ENCODE measurements at regions not wholly inside any gene's neighbourhood (a gene's known extent, or its start where the extent isn't known, plus 50 kb on each side); places are given as distances from the start of the nearest gene placed in this dataset.

GRCh38 chr4:121277194-121278105 is 103.4 kb downstream of the QRFPR start:
- H3K9me3 Mint-ChIP-seq = no peaks in the 10 kb centered on the region
- no peak for DNase-seq
- no peak overlapping the region for H3K27ac Mint-ChIP-seq
- H3K27me3 Mint-ChIP-seq = peaks cover 39% of the 10 kb centered on the region
- peaks cover 28% of the 10 kb centered on the region for H3K4me1 Mint-ChIP-seq (ENCODE audit: low read depth)
- no peaks in the 10 kb centered on the region for H3K36me3 Mint-ChIP-seq (ENCODE audit: low read depth)
- H3K4me3 Mint-ChIP-seq = no peak overlapping the region

DNA sequence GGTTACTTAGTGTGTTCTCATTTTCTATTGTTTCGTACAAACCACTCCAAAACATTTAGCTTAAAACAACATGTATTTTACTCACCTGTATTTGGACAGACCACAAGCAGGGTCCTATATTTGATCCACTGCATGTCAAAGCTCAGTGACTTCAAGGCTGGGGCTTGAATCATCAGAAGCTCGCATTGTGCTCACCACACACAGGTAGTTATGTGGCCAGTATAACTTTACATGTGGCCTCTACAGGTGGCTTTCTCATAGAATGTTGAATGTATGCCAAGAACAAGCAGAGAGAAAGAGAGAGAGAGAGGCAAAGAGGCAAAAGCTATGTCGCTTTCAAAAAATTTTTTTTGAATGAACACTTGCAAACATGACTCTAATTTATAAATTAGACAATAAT is 107.6 kb downstream of the QRFPR start:
- Mint-ChIP-seq H3K4me3 (no peak overlapping the region), H3K27ac (no peak overlapping the region), H3K4me1 (ENCODE audit: low read depth) (peaks cover 20% of the 10 kb centered on the region), H3K36me3 (ENCODE audit: low read depth) (no peaks in the 10 kb centered on the region), H3K27me3 (peaks cover 21% of the 10 kb centered on the region), H3K9me3 (no peaks in the 10 kb centered on the region)
- DNase-seq = no peak

DNA sequence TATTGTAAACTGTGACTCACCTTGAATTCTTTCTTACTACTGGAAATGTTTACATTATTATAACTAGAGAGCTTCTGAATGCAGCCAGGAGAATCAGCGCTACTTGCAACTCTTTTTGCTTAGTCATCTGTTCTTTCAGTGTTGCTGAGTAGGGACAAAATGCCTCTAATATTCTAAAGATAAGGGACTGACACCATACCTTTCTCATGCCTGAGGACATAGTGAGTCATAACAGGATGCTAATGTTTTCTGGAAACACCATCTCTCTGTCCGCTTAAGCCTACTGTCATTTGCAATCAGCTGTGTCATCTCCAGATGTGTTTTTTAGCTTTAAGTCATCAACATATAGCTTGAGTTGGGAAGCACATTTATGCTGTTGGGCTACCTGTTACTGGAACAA is 108.3 kb downstream of the QRFPR start:
- Mint-ChIP-seq H3K9me3 (no peaks in the 10 kb centered on the region), H3K4me3 (no peak overlapping the region), H3K36me3 (ENCODE audit: low read depth) (no peaks in the 10 kb centered on the region), H3K27me3 (peaks cover 17% of the 10 kb centered on the region), H3K27ac (no peak overlapping the region), H3K4me1 (ENCODE audit: low read depth) (peaks cover 20% of the 10 kb centered on the region)
- DNase-seq = no peak

- DNase-seq = no peak
- Mint-ChIP-seq H3K27ac (no peak overlapping the region), H3K36me3 (ENCODE audit: low read depth) (no peaks in the 10 kb centered on the region), H3K4me3 (no peak overlapping the region), H3K9me3 (no peaks in the 10 kb centered on the region), H3K4me1 (ENCODE audit: low read depth) (peaks cover 28% of the 10 kb centered on the region), H3K27me3 (peaks cover 8% of the 10 kb centered on the region)
These were observed 106.3 kb upstream of the TNIP3 start for GRCh38 chr4:121270389-121270788.

GRCh38 chr4:121269001-121269400 is 104.9 kb upstream of the TNIP3 start:
- no peak for DNase-seq
- H3K4me3 Mint-ChIP-seq = no peak overlapping the region
- H3K36me3 Mint-ChIP-seq (ENCODE audit: low read depth) = no peaks in the 10 kb centered on the region
- peaks cover 28% of the 10 kb centered on the region for H3K4me1 Mint-ChIP-seq (ENCODE audit: low read depth)
- H3K9me3 Mint-ChIP-seq = no peaks in the 10 kb centered on the region
- no peaks in the 10 kb centered on the region for H3K27me3 Mint-ChIP-seq
- no peak overlapping the region for H3K27ac Mint-ChIP-seq

- Mint-ChIP-seq H3K27ac (no peak overlapping the region), H3K4me1 (ENCODE audit: low read depth) (peaks cover 17% of the 10 kb centered on the region)
These were observed 102.9 kb upstream of the TNIP3 start for GRCh38 chr4:121266982-121267381.

GRCh38 chr4:121256887-121257466 is 92.9 kb upstream of the TNIP3 start:
- Mint-ChIP-seq H3K9me3 (no peaks in the 10 kb centered on the region), H3K27me3 (no peaks in the 10 kb centered on the region), H3K36me3 (ENCODE audit: low read depth) (no peaks in the 10 kb centered on the region), H3K4me1 (ENCODE audit: low read depth) (peaks cover 57% of the 10 kb centered on the region), H3K27ac (peak overlapping the region; percentile 98), H3K4me3 (peak overlapping the region; percentile 61)
- DNase-seq = peak; percentile 34

More at GRCh38 chr4:121266982-121267381, 102.9 kb upstream of the TNIP3 start:
- no peaks in the 10 kb centered on the region for H3K9me3 Mint-ChIP-seq
- no peak for DNase-seq
- no peaks in the 10 kb centered on the region for H3K36me3 Mint-ChIP-seq (ENCODE audit: low read depth)
- no peak overlapping the region for H3K4me3 Mint-ChIP-seq
- no peaks in the 10 kb centered on the region for H3K27me3 Mint-ChIP-seq

GRCh38 chr4:121255986-121256750 is 92.0 kb upstream of the TNIP3 start:
- Mint-ChIP-seq H3K27ac (peak overlapping the region; percentile 98), H3K9me3 (no peaks in the 10 kb centered on the region), H3K4me1 (ENCODE audit: low read depth) (peaks cover 63% of the 10 kb centered on the region), H3K4me3 (peak overlapping the region; percentile 61), H3K27me3 (no peaks in the 10 kb centered on the region), H3K36me3 (ENCODE audit: low read depth) (no peaks in the 10 kb centered on the region)
- DNase-seq = peak; percentile 45

- Mint-ChIP-seq H3K9me3 (no peaks in the 10 kb centered on the region), H3K27me3 (no peaks in the 10 kb centered on the region), H3K36me3 (ENCODE audit: low read depth) (no peaks in the 10 kb centered on the region), H3K4me1 (ENCODE audit: low read depth) (peaks cover 82% of the 10 kb centered on the region), H3K4me3 (no peak overlapping the region), H3K27ac (peak overlapping the region; percentile 75)
- DNase-seq = peak; percentile 31
These were observed 89.8 kb upstream of the TNIP3 start for GRCh38 chr4:121253961-121254360.

DNA sequence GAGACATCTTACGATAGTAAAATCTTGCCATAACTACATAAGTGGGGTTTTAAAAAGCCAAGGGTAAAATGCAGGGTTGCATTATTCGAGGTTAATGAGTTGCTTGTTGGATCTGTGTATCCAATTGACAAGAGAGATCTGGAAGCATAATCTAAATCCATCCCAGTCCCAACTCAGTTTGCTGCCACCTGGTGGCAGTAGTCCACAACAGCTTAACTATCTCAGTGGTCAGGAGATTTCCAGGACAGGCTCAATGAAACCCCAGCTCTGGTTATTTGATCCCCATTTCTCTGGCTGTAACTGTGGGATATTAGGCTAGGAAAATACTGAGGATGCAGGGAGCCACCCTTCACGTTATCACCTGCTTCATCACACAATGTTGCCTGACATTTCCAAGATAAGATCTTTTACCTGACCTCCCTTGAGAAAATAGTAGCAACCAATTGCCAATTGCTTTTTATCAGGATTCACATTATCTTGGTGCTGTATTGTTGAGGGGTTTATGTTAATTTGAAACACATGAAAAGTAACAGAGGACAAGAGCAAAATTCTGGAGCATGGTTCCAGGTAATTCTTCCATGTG is 88.2 kb upstream of the TNIP3 start:
- DNase-seq = peak; percentile 65
- Mint-ChIP-seq H3K4me3 (no peak overlapping the region), H3K4me1 (ENCODE audit: low read depth) (peaks cover 74% of the 10 kb centered on the region), H3K27ac (peak overlapping the region; percentile 27), H3K9me3 (no peaks in the 10 kb centered on the region), H3K27me3 (no peaks in the 10 kb centered on the region), H3K36me3 (ENCODE audit: low read depth) (no peaks in the 10 kb centered on the region)

- no peak overlapping the region for H3K27ac Mint-ChIP-seq
- H3K4me1 Mint-ChIP-seq (ENCODE audit: low read depth) = peaks cover 60% of the 10 kb centered on the region
- H3K36me3 Mint-ChIP-seq (ENCODE audit: low read depth) = no peaks in the 10 kb centered on the region
- no peak overlapping the region for H3K4me3 Mint-ChIP-seq
- no peaks in the 10 kb centered on the region for H3K9me3 Mint-ChIP-seq
- no peaks in the 10 kb centered on the region for H3K27me3 Mint-ChIP-seq
- DNase-seq = no peak
These were observed 84.6 kb upstream of the TNIP3 start for GRCh38 chr4:121248747-121249146.

DNA sequence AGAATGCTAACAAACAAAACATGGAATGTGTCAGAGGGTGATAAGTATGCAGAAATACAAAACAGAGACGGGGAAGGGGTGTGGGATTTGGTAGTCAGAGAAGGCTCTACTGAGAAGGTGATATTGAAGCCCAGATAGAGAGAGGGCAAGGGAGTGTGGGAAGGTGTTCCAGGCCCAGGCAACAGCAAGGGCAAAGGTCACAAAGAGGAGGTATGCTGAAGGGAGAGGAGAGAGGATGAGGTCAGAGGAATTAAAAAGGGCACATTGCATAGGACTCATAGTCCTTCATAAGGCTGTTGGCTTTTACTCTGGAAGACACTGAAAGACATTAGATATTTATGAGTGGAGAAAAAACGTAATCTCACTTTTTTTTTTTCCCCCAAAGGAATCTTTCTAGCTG is 82.6 kb upstream of the TNIP3 start:
- Mint-ChIP-seq H3K27ac (no peak overlapping the region), H3K9me3 (no peaks in the 10 kb centered on the region), H3K4me3 (no peak overlapping the region), H3K4me1 (ENCODE audit: low read depth) (peaks cover 62% of the 10 kb centered on the region), H3K36me3 (ENCODE audit: low read depth) (no peaks in the 10 kb centered on the region), H3K27me3 (no peaks in the 10 kb centered on the region)
- DNase-seq = no peak

DNA sequence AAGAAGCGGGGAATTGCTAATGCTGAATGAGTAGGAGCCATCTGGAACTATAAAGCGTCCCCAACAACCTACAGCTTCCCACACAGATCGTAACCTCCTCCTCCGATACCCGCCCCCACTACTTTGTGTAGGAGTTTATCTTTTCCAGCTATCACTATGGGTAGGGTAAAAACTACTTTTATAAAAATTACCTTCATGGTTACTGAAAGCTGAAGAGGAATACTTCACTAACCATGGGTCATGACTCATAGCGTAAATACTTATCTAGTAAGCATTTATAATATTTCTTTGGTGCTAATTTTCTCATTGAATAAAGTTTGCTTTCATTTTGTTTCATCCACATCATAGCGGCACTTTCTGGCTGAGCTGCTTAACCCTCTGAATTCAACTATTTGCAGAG is 79.4 kb upstream of the TNIP3 start:
- Mint-ChIP-seq H3K27me3 (no peaks in the 10 kb centered on the region), H3K4me3 (peak overlapping the region; percentile 44), H3K4me1 (ENCODE audit: low read depth) (peaks cover 44% of the 10 kb centered on the region), H3K9me3 (no peaks in the 10 kb centered on the region), H3K36me3 (ENCODE audit: low read depth) (no peaks in the 10 kb centered on the region), H3K27ac (peak overlapping the region; percentile 83)
- peak; percentile 44 for DNase-seq

DNA sequence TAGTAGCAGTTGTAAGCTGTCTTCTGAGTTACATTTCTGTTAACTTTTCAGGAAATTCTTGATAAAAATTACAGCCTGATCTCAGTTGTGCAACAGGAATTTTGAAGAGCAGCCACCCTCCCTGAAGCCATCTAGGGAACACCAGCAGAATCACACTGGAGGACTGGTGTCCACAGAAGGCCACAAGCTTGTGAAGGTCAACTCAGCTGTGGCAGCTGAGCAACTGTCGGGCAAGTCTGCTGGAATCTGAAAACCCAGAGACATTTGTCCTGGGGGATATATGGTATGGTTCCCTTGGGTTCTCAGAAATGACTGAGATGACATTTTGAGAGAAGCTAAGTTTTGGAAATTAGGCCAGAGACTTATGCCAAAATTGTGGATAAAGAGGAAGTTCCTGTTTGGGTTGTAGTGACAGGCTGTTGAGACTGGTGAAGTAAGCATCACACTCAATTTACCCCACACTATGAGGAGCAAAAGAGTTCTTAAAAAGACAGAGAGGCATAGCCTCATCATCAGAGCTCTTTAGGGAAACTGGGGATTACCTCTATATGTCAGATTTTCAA is 78.1 kb upstream of the TNIP3 start:
- H3K4me1 Mint-ChIP-seq (ENCODE audit: low read depth) = peaks cover 42% of the 10 kb centered on the region
- H3K27me3 Mint-ChIP-seq = no peaks in the 10 kb centered on the region
- DNase-seq = no peak
- H3K4me3 Mint-ChIP-seq = no peak overlapping the region
- H3K9me3 Mint-ChIP-seq = no peaks in the 10 kb centered on the region
- H3K36me3 Mint-ChIP-seq (ENCODE audit: low read depth) = no peaks in the 10 kb centered on the region
- no peak overlapping the region for H3K27ac Mint-ChIP-seq
